ENCODE measurements at regions not wholly inside any gene's neighbourhood (a gene's known extent, or its start where the extent isn't known, plus 50 kb on each side); places are given as distances from the start of the nearest gene placed in this dataset.

GRCh38 chr4:56147371-56147770 is 198.6 kb downstream of the CEP135 start:
- RAD21 ChIA-PET (ENCODE audit: low non-redundant PET in 1 of 2, low total read pairs in 2 of 2, uncharacterized antibody in 2 of 2, unreplicated experiment in 2 of 2): no interaction called here
- H3K27ac ChIP-seq (ENCODE audit: low read depth, low read length): no peak overlapping the region
- H3K4me2 ChIP-seq (ENCODE audit: low read length): no peak overlapping the region
- no peaks in the 10 kb centered on the region for H4K20me1 ChIP-seq (ENCODE audit: insufficient read depth)
- POLR2A ChIA-PET: no interaction called here
- intact Hi-C loops (cut with micrococcal nuclease): no loop called here
- H3K4me3 ChIP-seq (replicated peaks in 1 of 2; ENCODE audit: low read depth in 1 of 2, low read length in 2 of 2): no peak overlapping the region
- no peaks in the 10 kb centered on the region for H3K4me1 ChIP-seq (ENCODE audit: control insufficient read depth in 1 of 2, insufficient read depth in 2 of 2, low read length in 2 of 2)
- CTCF ChIA-PET: no interaction called here
- no peaks in the 10 kb centered on the region for H3K36me3 ChIP-seq (ENCODE audit: control insufficient read depth in 1 of 2, insufficient read depth in 2 of 2, low read length in 2 of 2)
- no peak overlapping the region for H2AFZ ChIP-seq (ENCODE audit: low read depth, low read length, poor library complexity, severe bottlenecking)
- no peak overlapping the region for H3K9ac ChIP-seq (ENCODE audit: low read length)
- H3K9me3 ChIP-seq (ENCODE audit: control insufficient read depth in 1 of 2, insufficient read depth in 1 of 2, low read depth in 1 of 2, low read length in 2 of 2): no peaks in the 10 kb centered on the region
- H3K27me3 ChIP-seq (ENCODE audit: insufficient read depth, low read length): no peaks in the 10 kb centered on the region
- no TSS peak for BruUV-seq (replicated peaks)
- H3K79me2 ChIP-seq (ENCODE audit: insufficient read depth, low read length): no peaks in the 10 kb centered on the region
- no peaks in the 10 kb centered on the region for H3K9me2 ChIP-seq (ENCODE audit: insufficient read depth)
- no peak for DNase-seq (ENCODE audit: low read depth, low spot score)
- ATAC-seq: no peak
- TF ChIP-seq SP1 (IDR thresholded peaks at IDR 0.05; ENCODE audit: low read depth) (no peak), EGR1 (IDR thresholded peaks at IDR 0.05; ENCODE audit: low read depth) (no peak), ELF1 (IDR thresholded peaks at IDR 0.05; ENCODE audit: borderline replicate concordance, low read depth) (no peak)

- BruUV-seq (replicated peaks): no TSS peak
- ChIA-PET CTCF (no interaction called here), RAD21 (ENCODE audit: low non-redundant PET in 1 of 2, low total read pairs in 2 of 2, uncharacterized antibody in 2 of 2, unreplicated experiment in 2 of 2) (no interaction called here), POLR2A (no interaction called here)
- Histone ChIP-seq H3K9ac (ENCODE audit: low read length) (no peak overlapping the region), H3K4me2 (ENCODE audit: low read length) (no peak overlapping the region), H3K9me2 (ENCODE audit: insufficient read depth) (no peaks in the 10 kb centered on the region), H3K79me2 (ENCODE audit: insufficient read depth, low read length) (no peaks in the 10 kb centered on the region), H3K9me3 (ENCODE audit: control insufficient read depth in 1 of 2, insufficient read depth in 1 of 2, low read depth in 1 of 2, low read length in 2 of 2) (no peaks in the 10 kb centered on the region), H3K27ac (ENCODE audit: low read depth, low read length) (no peak overlapping the region), H3K27me3 (ENCODE audit: insufficient read depth, low read length) (no peaks in the 10 kb centered on the region), H3K4me3 (replicated peaks in 1 of 2; ENCODE audit: low read depth in 1 of 2, low read length in 2 of 2) (no peak overlapping the region), H3K36me3 (ENCODE audit: control insufficient read depth in 1 of 2, insufficient read depth in 2 of 2, low read length in 2 of 2) (no peaks in the 10 kb centered on the region), H3K4me1 (ENCODE audit: control insufficient read depth in 1 of 2, insufficient read depth in 2 of 2, low read length in 2 of 2) (no peaks in the 10 kb centered on the region), H4K20me1 (ENCODE audit: insufficient read depth) (no peaks in the 10 kb centered on the region), H2AFZ (ENCODE audit: low read depth, low read length, poor library complexity, severe bottlenecking) (no peak overlapping the region)
- DNase-seq (ENCODE audit: low read depth, low spot score): no peak
- TF ChIP-seq SRF (IDR thresholded peaks at IDR 0.05; ENCODE audit: low read depth) (no peak), REST (IDR thresholded peaks at IDR 0.05; ENCODE audit: low read depth) (no peak), ZFX (IDR thresholded peaks at IDR 0.05) (no peak), CBX3 (IDR thresholded peaks at IDR 0.05; ENCODE audit: low read depth) (no peak), EGR1 (IDR thresholded peaks at IDR 0.05; ENCODE audit: low read depth) (no peak), ZNF274 (IDR thresholded peaks at IDR 0.05; ENCODE audit: low read depth, low read length) (no peak), YY1 (IDR thresholded peaks at IDR 0.05; ENCODE audit: extremely low read depth, insufficient replicate concordance, low read depth, low read length) (no peak), EZH2 (IDR thresholded peaks at IDR 0.05) (no peak), ELF1 (IDR thresholded peaks at IDR 0.05; ENCODE audit: borderline replicate concordance, low read depth) (no peak), CEBPB (IDR thresholded peaks at IDR 0.05; ENCODE audit: low read depth) (no peak), CTCF (IDR thresholded peaks at IDR 0.05 in 2 of 3, conservative IDR thresholded peaks at IDR 0.05 in 1 of 3; ENCODE audit: borderline replicate concordance in 1 of 3, insufficient read depth in 1 of 3, low read depth in 2 of 3, low read length in 2 of 3) (no peak)
- no peak for ATAC-seq
- intact Hi-C loops (cut with micrococcal nuclease): no loop called here
Observed at GRCh38 chr4:56146956-56147355, 198.2 kb downstream of the CEP135 start.

Data from HCT116 (cell line).